ENCODE measurements at regions not wholly inside any gene's neighbourhood (a gene's known extent, or its start where the extent isn't known, plus 50 kb on each side); places are given as distances from the start of the nearest gene placed in this dataset.
"Not testable (repeated sequence)": the region's sequence is repeated elsewhere in the genome, so short reads cannot be mapped to it uniquely, and the experiment has no call there.

DNA sequence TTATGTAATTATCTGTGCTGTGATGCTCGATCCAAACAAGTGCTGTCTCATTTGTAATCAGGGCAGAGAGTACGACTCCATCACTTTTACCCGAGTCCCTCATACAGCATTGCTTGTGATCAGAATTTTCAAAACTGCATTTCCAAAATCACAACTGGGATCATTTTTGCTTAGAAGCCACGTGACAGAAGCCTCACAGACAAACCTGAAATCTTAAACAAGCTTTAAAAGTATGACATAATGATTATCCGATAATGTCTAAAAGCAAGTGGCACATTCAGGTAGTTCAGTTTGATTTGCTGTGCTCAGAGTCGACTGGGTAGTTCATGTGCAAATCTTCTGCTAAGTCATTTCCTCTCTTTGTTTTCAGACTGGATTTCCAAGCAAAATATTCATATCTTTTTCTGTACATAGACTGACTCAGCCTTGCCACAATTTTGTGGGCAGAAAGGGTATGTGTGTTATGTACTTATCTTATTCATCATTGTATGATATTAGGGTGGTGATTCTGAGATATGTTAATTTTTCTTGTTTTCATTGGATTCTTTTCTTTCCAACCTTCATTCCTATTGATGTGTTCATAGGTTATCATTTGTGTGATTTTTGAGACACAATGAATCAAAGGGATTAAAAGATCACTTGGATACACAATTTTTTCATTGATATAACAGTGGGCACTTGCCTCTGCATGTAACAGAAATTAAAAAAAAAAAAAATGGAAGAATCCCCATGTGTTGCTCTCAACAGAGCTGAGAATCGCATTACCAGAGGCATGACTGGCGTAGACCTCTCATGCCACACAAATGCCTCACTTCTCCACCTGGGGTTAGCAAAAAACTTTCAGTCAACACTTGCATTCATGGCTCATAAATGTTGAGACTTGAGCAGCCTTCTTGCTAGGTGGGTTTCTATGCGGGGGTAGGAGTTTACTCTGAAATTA is 355.7 kb downstream of the LTN1 start:
- no peak for DNase-seq

DNA sequence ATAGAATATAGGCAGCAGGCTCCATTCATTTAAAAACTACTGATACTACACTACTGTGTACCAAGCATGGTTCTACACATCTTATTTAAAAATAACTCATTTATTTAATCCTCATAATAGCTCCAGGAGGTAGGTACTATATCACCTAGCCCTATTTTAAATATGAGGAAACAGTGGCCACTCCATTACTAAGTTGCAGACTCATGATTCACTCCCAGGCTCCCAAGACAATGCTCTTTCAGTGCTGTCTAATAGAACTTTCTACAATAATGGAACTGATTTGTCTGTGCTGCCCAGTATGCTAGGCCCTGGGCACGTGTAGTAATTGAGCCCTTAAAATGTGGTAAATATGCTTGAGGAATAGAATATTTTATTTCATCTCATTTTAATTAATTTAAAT is 357.1 kb downstream of the LTN1 start:
- DNase-seq, result no peak

DNA sequence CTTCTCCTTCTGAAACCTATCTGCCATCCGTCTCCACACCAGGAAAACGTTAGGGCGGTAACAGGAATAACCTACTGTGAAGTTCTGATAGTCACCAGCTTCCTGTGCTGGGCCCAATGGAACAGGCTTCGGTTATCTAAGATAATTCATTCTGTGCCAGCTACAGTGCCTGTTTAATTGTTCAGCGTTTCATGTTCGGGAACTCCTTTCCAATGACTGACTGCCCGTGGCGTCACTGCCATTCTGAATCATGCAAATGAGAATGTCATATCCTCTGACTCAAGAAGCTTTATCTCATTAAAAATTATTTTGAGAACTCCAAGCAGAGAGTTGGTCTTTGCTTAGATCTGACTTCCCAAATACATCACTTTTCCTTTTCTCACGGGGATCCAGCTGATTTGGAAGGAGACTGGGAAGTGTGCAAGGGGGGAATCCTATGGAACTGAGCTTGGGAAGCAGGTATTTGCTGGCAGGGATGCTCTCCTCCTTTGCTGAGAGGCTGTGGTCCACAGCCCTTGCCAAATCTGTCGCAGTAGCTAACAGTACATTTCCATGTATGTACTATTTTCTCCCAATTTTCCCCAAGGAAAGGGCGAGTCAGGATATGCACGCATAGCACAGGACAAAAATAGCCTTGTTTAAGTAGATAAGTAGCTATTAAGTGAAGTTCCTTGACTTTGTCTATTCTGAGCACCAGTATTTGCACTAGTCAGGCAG is 358.7 kb downstream of the LTN1 start:
- no peak for DNase-seq

DNA sequence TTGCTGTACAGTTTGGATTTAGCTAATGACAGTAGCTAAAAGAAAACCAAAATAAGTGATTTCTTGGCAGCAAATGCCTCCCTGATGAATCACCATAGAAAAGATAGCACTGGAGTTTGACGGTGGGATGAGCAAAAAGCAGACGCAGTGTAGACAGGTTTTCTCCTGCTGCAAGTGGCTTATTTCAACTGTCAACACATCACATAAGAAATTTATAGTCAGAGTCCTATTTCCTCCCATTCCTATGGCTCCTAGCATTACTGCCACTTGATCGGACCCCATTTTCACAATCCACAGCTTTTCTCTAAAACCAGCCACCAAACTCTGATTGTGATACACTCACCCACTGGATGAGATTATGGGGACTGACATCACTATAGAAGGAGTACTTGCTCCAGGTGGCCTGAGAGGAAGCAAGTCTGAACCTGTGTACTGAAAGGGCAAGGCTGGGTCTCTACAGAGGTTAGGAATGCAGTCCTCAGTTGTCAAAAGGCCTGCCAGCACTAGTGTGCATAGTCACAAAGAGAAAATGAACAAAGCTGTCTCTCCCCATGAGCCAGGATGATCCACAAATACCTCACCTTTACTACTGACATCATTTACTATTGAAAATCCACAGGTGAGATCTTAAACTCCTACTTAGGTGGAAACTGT is 359.8 kb downstream of the LTN1 start:
- DNase-seq, result no peak

DNA sequence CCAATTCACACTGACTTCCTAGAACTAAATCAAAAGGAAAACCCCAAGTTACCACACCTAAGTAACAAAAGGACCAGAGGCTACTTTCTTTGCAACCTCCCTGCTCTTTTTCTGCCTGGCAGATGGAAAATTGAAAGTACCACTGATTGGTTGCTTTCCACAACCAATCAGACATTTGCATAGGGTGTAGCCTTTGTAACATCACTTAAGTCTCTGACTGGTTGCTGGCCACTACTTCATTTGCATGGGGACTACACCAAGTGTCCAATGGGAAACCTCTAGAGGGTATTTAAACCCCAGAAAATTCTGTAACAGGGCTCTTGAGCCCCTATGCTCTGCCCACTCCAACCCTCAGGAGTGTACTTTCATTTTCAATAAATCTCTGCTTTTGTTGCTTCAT is 365.0 kb downstream of the LTN1 start:
- DNase-seq, result no peak

DNA sequence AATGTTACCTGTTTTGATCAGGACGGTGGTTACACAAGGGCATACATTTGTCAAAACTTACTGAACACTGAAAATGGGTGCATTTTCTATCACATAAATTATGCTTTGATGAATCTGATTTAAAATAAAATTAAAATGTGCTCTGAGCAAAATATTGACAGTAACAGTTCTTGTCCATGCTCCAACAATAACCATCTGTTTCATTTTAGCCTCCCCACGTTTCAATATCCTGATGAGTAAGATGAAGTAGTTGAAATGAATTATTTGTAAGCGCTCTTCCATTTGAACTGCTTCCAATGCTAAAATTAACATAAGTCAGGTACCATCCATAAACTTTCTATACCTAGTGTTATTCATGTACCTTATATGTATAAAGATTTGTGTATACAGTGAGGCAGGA is 365.4 kb downstream of the LTN1 start:
- no peak for DNase-seq

DNA sequence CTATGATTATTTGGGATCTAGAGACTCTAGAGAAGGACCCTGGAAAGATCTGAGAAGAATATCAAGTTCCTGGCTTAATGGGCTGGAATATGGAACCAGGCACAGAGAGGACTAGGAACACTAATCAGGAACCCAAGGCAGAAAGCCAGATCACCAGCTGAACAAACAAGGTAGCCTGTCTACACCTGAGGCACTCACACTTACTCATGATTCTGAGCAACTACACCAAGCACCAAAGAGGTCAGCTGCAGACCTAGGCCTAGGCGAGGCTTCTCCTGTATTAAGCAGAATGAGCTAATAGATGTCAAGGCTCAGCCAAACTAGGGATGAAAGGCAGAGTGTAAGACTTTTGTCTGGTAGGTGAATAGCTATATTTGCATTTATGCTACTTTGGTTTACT is 368.1 kb downstream of the LTN1 start:
- no peak for DNase-seq

DNA sequence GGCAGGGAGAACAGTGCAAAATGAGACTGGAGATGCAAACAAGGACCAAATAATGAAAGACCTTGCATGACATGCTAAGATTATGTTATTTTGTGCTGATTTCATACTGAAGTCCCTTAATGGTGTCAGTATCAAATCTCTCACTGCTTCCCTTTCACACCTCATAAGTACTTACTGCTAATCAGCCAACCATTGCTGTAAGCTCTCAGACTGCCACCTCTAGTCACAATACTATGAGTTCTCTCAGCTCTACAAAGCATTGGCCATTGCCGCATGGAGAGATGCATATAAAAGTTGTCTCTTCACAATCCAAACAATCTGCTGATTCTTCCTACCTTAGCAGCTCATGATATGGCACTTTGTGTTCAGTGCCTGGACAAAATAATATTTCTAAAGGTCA is 375.4 kb downstream of the LTN1 start:
- no peak for DNase-seq

DNA sequence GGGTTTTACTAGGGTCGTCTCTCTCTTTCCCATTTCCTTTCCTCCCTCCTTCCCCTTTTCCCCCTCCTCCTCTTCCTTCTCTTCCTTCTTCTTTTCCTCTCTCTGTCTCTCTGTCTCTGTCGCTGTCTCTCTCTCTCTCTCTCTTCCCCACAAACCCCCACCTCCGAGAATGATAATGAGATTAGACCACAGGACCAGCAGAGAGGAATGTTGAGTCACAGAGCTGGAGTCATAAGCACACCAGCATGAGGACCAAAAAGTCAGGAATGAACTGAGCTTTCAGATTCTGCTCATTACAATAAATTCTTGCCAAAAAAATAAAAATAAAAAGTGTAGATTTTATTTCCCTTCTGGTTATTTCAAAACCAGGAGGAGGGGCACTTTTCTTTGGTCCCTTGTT is 377.4 kb downstream of the LTN1 start:
- no peak for DNase-seq

DNA sequence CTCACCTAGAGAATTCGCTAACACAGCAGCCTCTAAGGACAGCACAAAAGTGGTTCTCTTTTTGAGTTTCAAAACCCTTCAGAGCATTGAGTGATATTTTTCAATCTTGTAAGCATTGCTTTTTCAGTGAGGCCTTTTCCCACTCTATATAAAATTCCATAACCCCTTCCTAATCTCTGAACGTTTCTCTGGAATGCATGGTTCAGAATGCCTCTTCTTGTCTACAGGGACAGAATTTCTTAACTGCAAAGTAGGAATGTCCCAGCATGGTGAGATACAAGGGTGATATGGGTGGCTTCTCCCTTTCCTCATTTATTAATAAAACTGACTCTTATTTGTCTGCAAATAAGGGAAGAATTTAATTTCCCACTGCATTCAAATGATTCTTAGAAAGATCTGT is 377.9 kb downstream of the LTN1 start:
- DNase-seq, result no peak

DNA sequence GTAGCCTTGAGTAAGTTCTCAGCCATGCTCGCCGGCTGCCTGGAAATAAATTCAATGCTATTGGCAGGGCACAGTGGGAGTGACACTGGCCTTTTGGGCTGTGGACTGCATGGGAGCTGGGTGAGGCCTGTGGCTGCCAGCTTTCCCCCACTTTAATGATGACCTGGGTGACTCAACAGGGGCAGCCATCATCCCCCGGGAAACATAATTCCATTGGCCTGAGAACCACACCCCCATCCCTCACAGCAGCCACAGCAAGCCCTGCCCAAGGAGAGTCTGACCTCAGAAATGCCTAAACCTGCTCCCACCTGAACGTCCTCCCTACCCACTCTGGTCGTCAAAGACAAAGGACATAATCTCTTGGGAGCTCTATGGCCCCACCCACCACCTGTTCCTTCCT is 384.0 kb downstream of the LTN1 start:
- DNase-seq, result no peak

DNA sequence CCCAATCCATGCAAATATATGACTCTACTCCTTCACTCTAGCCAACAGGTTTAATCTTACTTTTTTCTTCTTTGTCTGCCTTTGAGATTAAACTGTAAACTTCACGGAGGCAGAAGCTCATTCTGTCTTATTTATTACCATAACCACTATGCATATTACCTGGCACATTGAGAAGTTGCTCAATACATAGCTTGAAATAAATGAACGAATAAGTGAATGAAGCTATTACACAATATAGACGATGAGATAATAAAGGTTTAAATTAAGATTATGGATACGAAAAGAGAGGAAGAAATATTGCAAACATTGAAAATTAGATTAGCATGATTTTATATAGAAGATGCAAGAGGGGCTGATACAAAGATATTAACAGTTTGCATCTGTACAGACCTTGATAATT is 385.1 kb downstream of the LTN1 start:
- no peak for DNase-seq

DNA sequence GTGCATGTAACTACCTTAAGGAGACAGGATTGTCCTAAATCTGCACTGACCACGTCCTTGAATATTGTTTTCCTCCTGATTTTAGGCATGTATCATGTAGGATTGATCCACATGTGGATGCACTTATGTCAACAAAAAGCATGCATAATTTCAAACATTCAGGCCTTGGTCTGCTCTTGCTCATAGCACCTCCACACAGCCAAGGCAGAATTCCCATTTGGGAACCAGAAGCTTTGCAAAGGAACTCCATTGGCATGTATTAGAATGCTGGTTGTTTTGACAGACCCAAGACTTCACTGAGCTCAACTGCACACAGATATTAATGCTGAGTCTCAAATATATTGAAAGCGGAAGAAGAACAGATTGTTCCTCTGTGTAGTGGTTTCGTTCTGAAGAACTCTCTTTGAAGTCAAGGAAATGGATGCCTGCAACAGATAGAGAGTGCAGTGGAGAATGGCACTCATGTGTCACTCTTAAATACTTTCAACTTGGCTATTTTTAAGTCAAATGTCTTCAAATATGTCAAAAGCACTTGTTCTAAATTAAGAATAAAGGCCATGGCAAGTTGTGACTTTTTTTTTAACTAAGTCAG is 387.6 kb downstream of the LTN1 start:
- no peak for DNase-seq

DNA sequence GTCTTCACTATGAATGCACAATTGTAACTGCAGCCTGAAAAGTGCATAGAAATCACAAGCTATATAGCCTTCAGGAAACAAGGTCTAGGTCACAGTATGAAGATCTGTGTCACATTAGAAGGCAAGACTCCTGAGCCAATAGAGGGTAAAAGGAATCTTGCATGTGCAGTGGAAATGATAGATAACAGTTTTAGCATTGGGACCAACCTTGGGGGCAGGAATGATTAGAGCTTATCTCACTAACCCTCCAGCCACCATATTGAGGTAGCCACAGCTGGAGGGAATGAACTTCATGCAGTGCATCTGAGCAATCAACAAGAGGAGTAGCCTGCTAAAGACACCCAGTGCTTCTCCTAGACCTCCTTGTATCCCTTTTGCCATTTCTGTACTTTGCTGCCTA is 390.1 kb downstream of the LTN1 start:
- no peak for DNase-seq

DNA sequence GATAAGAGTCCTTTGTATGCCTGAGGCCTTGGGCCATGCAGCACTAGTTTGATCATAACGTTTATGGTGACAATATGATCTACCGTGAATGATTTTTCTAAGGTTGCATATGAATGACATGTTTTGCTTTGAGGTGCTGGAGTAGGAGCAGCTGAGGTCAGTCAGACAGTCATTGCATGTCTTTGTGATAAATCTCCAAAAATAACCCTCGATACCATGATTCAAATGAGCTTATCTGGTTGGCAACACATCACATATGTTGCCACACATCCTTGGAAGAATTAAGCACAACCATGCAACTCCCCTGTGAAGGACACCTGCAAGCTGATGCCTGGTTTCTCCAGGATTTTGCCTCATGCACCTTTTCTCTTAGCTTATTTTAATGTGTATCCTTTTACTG is 394.5 kb downstream of the LTN1 start:
- no peak for DNase-seq

DNA sequence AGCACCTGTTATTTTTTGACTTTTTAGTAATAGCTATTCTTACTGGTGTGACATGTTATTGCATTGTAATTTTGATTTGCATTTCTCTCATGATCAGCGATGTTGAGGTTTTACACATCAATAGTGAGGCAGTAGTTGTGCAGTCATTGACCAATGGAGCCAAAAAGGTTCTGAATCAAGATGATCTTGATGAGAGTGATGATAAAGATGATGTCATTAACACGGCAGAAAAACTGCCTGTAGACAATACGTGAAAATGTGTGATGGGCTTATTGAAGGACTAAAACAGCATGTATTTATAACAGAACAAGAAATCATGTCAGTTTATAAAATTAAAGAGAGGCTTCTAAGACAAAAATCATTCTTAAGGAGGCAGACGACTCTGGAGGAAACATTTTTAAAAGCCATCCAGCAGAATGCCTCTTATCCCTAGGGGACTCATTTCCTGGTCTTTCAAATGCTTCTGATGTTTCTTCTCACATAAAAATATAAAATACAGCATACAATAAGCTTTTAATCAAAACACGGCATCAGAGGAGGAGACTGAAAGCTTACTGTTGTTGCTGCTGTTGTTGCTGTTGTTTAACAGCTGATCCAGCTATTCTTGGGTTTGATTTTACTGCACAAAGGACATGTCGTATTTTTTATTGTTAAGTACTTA is 400.3 kb downstream of the LTN1 start:
- no peak for DNase-seq

DNA sequence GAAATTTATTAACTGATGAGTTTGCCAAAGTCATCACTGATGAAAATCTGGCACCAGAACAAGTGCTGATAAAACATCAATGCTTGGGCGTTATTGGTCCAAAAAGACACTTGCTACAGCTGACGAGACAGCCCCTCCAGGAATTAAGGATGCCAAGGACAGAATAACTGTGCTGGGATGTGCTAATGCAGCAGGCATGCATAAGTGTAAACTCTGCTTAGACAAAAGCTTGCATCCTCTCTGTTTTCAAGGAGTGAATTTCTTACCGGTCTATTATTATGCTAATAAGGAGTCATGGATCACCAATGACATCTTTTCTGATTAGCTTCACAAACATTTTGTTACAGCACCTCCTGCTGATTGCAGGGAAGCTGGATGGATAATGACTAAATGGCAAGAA is 402.0 kb downstream of the LTN1 start:
- no peak for DNase-seq

DNA sequence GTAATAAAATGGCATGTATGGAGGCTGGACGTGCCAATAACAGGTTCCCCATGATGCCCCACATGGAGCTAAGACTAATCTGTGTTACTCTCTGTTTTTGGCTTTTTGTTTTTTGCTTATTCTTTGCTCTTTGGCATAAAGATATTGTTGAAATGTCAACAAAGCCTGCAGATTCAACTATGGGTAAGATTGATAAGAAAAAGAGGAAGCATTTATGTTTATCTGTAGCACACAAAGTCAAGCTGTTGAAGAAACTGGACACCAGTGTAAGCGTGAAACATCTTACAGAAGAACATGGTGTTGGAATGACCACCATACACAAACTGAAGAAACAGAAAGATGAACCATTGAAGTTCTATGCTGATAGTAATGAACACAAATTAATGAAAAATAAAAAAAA is 402.7 kb downstream of the LTN1 start:
- no peak for DNase-seq

DNA sequence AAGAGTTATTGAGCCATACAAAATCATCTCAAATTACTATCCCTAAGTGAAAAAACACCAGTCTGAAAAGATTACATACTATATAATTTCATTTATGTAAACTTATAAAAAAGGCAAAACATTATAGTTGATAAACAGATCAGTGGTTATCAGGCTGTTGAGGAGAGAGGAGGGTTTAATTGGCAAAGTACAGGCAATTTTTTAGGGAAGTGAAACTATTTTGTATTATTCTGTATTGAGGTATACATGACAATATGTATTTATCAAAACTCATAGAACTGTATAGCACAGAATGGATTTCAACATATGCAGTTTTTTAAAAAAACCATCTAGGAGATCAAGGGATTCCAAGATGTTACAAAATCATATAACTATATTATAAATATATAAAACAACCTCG is 403.7 kb downstream of the LTN1 start:
- no peak for DNase-seq

DNA sequence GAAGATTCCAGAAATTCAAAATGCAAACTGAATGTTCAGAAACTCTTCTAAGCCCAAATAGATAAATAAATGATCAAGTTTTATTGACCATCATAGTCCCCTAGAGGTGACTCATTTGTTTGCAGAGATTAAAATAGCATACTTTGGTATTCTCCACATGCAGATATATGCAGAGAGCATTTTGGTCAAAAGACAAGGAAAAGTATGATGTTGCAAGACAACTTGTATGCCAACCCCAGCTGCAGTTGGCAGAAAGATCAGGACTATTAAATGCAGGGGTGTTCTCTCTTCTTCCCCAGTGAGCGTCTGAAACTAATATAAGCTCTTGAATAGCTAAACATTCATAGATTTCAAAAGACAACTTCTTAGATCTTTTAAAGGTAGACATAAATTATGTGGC is 404.9 kb downstream of the LTN1 start:
- DNase-seq, result no peak

DNA sequence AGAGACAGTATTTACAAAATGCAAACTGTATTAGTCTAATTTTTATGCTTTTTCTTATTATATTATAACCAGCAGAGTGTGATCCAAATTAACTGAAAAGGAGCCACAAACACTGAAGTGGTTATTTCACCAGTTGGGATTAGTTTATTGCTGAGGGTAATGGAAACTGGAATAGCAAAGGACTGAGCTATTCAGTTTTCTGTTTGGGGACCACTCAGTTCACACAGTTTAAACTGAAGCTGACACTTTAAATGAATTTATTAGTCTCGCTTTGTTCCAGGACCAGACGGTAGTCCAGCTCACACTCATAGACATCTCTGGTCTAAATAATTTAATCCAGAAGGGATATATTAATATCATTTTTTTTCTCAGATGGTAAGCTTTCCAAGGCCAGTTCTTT is 410.7 kb downstream of the LTN1 start:
- DNase-seq, result no peak

DNA sequence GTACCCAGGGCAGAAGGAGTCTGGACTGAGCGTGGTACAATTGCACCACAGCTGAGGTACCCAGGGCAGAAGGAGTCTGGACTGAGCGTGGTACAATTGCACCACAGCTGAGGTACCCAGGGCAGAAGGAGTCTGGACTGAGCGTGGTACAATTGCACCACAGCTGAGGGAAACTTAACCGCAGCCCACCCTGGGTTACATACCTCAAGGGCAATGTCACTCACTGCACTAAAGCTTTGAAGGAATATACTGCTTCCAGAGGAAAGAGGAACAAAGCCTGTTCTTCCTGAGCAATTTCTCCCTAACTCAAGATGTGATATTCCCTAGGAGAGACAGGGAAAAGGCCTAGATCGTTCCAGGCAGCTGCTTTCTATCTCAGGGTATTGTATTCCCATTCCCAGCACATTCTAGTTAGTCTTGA is 411.4 kb downstream of the LTN1 start:
- DNase-seq, result not testable (repeated sequence)

DNA sequence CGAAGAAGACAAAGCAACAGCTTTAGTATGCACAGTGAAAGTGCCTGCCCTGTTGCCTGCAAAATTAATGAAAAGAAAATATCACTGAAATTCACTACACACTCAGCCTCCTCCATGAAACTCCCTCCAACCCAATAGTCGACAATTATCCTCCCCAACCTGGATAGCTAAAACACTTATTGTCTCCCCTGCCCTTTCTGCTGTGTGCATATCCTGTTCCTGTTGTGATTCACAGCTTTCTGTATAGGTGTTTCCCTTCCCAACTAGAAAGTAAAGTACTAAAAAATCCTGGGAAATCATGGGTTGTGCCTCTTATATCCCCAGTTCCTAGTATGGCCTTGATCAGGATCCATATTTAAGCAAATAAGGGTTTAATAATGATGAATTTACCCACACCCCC is 412.1 kb downstream of the LTN1 start:
- no peak for DNase-seq
